ENCODE measurements at regions not wholly inside any gene's neighbourhood (a gene's known extent, or its start where the extent isn't known, plus 50 kb on each side); places are given as distances from the start of the nearest gene placed in this dataset.
"Not testable (repeated sequence)": the region's sequence is repeated elsewhere in the genome, so short reads cannot be mapped to it uniquely, and the experiment has no call there.

DNA sequence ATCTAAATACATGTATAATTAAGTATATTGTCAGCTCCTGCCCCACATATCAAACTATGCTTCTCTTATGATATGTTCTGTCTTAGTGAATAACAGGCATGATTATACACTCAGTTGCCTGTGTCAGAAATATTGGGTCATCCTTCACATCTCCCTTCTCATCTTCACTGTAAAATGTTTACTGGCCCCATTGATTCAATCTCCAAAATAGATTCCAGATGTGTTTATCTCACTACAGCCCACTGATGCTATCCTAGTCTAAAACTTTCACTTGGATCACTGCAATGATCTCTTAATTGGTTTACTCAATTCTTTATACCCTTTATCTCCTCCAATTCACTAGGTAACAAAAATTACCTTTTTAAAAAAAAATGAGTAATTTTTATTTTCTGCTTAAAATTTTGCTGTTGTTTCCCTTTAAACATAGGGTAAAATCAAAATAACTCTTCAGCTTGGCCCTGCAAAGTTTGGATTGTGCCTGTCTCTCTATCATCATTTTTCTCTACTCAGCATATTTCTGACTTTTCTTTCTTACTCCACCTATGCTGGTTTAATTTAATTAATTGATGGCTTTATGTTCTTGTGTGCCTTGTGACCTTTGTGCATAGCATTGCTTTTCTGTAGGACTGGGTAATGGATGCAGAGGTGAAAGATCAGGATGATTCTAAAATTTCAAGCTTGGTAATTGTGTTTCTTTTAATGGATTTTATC, 233.9 kb upstream of the FOXP2 start:
- DNase-seq (ENCODE audit: low read depth), result peak; percentile 1

DNA sequence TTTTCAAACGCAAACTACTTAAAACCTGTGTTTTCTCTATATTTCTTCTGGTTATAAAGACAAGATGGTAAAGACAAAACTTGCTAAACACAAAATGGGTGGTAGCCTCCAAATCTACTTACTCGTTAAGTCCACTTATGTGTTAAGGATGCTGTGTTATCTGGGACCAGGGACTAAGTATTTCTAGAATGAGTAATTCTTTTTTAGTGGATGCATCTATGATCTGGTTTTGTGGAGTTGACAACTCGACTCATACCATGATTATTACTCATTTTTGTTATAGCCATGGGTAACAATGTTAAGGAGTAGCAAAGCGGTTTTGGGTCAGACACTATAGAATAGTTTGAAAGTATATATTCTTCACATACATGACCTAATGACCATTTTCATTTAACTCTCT, 239.5 kb upstream of the FOXP2 start:
- DNase-seq (ENCODE audit: low read depth), result no peak

DNA sequence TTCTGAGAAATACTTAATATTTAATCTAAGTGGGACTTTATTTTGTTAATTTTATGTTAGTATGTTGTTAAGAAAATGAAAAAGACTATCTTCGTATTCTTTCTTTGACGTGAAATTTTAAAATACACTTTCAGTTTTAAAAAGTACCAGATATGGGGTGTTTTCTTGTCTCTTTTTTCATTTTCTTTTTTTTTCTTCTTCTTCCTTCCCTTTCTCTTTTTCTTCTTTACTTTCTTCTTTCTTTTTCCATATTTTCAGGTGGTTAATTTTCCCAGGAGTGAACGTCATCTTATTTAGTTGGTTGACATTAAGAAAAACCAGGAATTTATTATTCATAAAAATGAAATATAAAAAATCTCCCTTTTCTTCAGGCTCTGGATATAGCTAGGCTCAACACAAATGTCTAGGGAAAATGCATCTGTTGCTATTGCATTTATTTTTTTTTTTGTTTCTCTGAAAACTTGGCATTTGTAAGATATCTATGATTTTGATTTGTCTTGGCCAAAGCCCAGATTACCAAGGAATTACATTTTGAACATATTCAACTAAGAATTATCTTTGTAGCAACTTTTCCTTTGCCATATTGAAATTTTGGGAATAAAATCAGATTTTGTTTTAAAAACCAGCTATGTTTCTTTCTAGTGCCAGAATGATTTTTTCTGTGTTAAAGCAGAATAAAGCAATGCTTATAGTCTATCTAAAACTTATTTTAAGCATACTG, 241.3 kb upstream of the FOXP2 start:
- no peak for DNase-seq (ENCODE audit: low read depth)

DNA sequence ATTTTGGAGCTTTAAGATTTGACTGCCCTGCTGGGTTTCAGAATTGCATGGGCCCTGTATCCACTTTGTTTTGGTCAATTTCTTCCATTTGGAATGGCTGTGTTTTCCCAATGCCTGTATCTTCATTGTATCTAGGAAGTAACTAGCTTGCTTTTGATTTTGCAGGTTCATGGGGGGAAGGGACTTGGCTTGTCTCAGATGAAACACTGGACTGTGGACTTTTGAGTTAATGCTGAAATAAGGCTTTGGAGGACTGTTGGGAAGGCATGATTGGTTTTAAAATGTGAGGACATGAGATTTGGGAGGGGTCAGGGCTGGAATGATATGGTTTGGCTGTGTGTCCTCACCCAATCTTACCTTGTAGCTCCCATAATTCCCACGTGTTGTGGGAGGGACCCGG, 245.2 kb upstream of the FOXP2 start:
- not testable (repeated sequence) for DNase-seq (ENCODE audit: low read depth)

DNA sequence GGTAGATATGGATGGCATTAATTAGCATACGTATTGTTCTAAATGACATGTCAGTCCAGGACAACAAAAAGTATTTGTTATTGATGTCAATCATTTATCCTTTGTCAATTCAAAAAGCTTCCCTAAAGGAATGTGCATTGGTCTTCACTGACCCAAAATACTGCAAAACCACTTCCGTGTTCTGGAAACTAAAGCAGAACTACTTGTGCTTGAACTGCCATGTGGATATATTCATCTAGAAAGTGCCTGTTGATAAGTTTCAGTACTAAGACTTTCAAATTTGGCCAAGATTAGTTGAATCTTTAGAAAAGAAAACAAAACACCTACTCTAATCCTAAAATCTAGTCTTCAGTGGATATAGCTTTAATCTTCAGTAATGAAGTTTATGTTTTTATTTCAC, 242.1 kb upstream of the PPP1R3A start:
- no peak for DNase-seq (ENCODE audit: low read depth)

DNA sequence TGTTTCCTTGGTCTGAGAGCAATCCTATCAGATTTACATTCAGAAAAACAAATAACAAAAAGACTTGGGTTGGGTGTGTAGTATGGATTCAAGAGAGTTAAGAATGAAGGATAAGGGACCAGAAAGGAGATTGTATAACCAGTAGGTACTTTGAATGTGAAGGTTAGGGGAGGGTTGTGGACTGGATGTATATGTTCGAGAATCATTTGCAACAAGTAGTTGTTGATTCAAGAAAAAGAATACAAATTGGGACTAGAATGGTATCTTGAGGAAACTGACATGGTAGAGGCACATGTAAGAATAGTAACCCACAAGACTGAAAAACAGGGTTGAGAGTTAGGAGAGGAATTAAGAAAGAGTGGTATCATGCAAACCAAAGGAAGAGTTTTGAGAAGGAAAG, 240.0 kb upstream of the PPP1R3A start:
- no peak for DNase-seq (ENCODE audit: low read depth)

DNA sequence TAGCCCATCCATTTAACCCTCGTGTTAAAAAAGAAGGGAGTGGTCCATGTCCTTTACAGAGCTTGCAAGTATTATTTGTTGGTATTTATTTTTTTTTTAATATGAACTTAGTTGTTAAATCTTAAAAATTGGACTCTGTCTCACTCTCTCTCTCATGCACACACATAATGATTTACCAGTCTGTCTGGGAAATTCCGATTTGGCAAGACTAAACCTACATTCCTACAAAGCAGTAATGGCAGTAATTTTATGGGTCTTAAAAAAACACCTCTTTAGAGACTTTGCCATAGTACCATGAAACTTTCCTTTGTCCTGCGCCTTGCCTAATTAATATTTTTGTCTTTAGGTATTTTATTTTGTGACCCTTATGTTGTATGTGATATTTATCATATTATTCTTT, 239.5 kb upstream of the PPP1R3A start:
- no peak for DNase-seq (ENCODE audit: low read depth)

DNA sequence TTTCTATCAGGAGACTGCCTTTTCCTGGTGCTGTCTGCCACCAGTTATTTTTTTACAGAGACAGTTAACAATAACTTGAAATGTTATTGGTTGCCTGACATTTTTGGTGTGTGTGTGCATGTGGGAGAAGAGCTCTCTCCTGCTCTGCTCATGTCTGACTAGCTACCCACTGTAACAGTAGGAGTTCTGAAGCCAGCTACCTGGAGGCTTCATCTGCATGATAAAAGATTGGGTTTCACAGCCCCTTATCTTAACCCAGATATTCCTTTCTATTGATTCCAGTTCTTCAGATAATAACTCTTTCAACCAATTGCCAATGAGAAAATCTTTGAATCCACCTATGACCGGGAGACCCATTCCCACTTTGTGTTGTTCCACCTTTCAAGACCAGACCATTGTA, 237.4 kb upstream of the PPP1R3A start:
- DNase-seq (ENCODE audit: low read depth), result no peak

DNA sequence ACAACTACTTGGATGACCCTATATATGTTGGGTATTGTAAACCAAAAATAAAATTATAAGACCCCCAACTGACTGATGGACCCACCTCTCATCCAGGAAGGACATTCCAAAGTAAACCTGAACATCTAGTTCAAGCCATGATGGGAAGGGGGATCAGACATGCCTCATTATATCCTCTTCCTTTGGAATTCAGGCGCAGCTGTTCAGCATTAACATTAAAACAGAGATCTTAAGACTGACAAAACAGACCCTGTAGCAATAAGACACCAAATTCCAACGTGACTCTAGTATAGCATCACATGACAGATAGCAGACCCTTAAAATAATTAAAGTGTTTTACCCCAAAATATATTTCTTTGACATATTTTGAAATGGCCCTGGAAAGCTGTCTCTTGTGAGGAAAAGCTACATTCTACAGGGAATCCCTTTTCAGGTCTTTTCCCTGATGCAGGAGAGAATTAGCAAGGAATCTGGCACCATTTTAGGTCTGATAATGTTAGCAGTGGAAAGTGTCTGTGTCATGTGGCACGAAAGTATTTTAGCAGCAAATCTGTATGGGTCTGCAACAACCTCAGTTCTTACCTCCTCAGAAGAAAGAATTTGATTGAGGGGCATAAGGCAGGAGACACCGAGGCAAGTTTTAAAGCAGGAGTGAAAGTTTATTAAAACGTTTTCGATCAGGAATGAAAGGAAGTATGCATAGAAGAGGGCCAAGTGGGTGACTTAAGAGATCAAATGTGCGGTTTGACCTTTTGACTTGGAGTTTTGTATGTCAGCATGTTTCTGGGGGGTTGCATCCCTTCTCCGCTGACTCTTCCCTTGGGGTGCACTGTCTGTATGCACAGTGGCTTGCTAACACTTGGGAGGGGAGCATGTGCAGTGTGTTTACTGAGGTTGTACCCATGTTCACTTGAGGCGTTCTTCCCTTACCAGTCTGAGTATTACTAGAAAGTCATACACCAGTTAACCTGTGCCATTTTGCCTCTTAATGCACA, 236.6 kb upstream of the PPP1R3A start:
- DNase-seq (ENCODE audit: low read depth), result no peak

DNA sequence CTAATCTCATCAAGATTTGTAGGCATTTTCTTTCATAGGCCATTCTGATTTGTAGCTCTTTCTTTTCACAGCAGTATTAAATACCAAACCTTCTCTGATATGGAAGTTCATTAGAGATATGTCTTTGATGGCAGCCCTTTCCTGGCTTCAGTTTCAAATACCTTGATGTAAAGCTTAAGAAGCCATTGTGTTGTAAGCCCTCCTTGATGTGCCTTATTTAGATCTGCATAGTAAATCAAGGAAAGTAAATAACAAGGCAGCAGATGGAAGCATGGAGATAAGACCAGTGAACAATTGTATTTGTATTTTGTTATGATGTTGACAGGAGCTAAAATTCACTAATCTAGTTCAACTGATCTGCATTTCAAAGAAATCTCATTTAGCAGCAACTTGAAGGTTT, 234.9 kb upstream of the PPP1R3A start:
- no peak for DNase-seq (ENCODE audit: low read depth)

DNA sequence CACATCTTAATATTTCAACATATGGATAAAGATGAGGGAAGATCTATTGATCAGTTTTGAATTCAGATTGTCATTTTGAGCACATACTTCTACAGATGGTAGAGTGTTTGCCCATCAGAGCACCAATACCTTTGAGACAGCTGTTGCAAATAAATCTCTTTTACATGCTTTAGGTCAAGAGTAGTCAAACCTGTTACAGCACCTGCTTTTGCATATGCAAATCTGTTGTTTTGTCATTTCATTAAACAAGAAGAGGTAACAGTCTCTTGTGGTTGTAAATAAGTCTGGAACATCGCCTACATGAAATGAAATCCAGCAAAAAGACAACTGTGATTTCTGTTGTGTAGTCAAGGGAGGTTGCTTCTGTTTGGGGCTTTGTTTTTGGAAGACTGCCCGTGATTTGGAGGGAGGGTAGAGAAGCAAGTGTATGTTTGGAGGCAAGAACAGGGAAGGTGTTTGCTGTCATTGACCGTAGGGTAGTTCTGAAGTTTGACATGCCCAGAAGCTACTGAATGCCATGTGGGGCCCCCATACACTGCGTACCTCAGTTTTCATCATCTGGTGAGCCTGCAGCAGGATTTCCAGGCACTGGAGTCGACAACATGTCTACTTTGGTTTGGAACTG, 233.6 kb upstream of the PPP1R3A start:
- DNase-seq (ENCODE audit: low read depth), result no peak

DNA sequence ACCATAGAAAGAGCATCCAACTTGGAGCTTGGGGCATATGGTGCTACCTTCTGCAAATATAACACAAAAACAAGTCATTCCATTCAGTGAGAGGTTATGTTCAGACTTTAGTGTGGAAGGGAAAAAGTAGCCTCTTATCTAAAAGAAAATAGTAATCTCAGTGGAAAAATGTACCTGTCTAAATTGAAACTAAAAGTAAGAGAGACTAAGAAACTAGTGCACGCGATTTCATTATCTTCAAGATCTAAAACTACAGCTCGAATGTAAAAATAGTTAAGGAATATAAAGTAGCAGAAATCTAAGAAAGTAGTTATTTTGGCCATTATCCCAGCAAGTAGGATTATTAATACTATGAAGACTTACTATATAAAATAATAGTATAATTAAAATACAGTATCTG, 233.0 kb upstream of the PPP1R3A start:
- DNase-seq (ENCODE audit: low read depth), result no peak

DNA sequence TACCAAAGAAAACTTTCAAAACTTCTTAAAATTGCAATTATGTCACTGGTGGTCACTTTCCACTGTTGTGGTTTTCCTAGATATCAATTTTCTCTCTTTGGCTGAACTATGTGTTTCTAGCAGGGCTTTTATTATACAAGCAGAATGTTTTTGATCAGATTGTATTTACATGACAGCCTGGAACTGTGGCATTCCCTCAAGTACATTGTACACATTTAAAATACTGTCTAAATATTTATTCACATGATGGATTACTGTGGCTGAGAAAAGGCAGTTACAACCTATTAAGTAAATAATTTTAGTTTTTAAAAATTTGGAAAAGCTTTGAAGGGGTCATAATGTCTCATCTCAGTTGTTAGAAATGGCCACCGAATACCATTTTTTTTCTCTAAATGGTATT, 231.9 kb upstream of the PPP1R3A start:
- no peak for DNase-seq (ENCODE audit: low read depth)

DNA sequence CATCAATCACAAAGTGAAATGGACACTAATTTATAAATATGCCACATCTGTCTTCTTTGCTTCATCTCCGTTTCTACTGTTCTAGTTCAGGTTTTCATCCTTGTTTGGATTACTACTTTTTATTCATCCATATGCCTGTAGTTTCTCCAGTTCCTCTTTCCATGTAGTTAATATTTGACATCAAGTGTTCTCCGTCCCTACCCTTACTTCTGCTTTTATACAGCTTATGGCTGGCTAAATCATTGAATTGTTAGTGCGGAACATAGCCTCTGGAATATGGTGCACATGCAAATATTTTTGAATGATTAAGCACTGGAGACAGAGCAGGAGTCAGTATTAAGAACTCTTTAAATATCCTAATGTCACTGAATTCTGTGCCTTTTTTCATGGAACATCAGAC, 230.0 kb upstream of the PPP1R3A start:
- DNase-seq (ENCODE audit: low read depth), result no peak

DNA sequence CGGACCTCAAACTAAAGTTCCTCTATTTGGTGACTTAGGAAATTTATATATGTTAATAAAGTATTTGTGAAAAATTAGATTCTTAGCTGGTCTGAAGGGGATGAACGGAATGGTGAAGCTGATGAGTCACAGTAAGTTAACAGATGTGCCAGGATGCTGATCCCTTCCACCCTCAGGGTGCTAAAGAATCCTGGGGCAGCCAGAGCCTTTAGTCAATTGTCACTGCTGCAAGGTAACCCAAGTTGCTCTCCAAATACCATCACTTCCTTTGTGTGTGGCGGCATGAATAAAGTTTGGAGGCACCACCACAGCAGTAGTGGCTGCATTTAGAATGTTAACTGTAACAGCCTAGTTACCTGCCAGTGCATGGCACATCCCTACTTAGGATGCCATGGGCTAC, 222.6 kb upstream of the PPP1R3A start:
- no peak for DNase-seq (ENCODE audit: low read depth)

DNA sequence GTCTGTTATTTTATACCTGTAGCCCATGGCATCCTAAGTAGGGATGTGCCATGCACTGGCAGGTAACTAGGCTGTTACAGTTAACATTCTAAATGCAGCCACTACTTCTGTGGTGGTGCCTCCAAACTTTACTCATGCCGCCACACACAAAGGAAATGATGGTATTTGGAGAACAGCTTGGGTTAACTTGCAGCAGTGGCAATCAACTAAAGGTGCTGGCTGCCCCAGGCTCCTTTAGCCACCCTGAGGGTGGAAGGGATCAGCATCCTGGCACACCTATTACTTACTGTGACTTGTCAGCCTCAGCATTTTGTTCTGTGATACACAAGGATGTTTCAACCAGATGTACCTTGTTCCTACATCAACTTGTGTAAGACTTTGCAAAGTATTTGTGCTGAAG, 221.8 kb upstream of the PPP1R3A start:
- DNase-seq (ENCODE audit: low read depth), result no peak

DNA sequence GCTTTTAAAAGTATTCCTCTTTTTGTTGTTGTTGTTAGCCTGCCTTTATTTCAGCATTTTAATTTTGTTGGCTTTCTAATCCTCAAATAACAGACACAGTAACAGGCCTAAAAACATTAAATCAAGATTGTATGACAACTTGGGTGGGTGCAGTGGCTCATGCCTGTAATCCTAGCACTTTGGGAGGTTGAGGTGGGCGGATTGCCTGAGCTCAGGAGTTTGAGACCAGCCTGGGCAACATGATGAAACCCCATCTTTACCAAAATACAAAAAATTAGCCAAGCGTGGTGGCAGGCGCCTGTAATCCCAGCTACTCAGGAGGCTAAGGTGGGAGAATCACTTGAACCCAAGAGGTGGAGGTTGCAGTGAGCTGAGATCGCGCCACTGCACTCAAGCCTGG, 220.9 kb upstream of the PPP1R3A start:
- not testable (repeated sequence) for DNase-seq (ENCODE audit: low read depth)

DNA sequence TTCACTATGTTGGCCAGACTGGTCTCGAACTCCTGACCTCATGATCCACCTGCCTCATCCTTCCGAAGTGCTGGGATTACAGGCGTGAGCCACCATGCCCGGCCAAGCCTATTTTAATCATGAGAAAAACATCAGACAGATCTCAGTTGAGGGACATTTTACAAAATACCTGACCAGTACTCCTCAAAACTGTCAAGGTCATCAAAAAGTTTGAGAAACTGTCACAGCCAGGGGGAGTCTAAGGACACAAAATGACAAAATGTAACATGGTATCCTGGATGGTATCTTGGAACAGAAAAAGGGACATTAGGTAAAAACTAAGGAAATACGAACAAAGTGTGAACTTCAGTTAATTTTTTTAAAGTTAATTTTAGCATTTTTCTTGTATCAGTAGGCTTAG, 219.8 kb upstream of the PPP1R3A start:
- DNase-seq (ENCODE audit: low read depth), result no peak

DNA sequence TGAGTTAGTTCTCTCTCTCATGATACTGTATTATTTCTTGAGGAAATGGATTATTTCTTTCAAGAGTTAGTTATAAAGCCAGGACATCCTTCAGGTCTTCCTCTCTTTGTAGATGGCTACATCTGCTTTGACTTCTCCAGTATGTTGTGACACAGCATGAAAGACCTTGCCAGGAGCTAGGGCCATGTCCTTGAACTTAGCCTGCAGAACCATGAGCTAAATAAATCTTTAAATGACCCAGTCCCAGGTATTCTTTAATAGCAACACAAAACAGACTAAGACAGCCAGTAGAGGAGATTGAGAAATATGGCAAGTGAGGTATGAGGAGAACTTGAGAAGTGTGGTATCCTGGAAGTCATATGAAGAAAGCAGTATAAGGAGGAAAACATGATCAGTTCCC, 214.9 kb upstream of the PPP1R3A start:
- DNase-seq (ENCODE audit: low read depth), result no peak

DNA sequence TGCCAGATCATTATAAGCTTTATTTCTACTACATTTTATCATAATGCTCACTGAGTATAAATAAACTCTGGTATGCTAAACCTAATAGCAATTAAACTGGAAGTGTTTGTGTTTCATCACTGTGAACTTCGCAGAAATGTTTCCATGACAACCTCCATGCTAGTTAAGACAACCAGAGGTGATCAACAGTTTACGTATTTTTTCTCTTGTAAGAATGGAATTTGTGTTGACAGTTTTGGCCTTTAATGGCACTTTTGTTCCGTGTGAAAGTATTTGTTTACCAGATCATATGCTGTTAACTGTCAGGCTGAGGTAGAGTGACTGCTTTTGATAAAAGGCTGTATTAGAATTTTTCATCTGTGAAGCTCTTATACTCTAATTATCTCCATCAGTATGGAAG, 212.1 kb upstream of the PPP1R3A start:
- peak; percentile 37 for DNase-seq (ENCODE audit: low read depth)

DNA sequence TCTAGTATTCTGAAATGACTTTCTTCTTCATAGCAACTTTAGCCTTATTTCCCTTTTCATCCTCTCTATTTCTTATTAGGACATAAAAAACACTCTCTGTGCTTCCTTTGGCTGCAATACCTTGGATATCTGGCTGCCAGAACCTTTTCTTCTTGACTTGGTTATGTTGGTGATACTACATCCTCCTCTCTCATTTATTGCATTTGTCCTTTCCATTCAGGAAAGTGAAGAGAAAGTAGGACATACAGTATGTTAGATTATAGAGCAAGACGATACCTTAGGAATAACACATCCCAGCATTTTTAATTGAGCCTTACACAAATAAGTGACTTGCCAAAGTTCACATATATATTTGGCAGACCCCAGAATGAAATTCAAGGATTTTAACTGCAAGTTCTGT, 210.1 kb upstream of the PPP1R3A start:
- no peak for DNase-seq (ENCODE audit: low read depth)

DNA sequence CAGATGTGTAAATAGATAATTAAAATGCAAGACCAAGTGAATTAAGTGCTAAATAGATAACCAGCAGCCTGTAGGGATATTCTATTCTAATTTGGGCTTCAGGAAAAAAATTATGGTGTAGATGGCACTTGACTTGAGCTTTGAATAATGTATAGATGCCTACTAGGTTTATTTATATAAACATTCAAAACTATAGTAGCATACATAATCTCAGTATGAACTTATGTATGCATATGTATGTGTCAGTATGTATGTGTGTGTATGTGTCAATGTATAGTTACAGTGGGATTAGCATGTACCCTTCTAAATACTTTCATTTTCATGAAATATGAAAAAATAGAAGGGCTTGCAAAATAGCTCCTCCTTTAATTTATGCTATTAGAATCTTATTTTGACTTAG, 207.3 kb upstream of the PPP1R3A start:
- no peak for DNase-seq (ENCODE audit: low read depth)

Data from fibroblast of gingiva (primary cell).